ENCODE measurements at regions not wholly inside any gene's neighbourhood (a gene's known extent, or its start where the extent isn't known, plus 50 kb on each side); places are given as distances from the start of the nearest gene placed in this dataset.
A peak's percentile ranks its signal among the peaks of the same experiment; 100 is the strongest.

- DNase-seq (ENCODE audit: low spot score) = no peak
Measured at GRCh38 chr2:21700644-21701043, 576.9 kb downstream of the TDRD15 start.

- no peak for DNase-seq (ENCODE audit: low spot score)
Measured at GRCh38 chr2:21710031-21710430, 586.3 kb downstream of the TDRD15 start.

GRCh38 chr2:21710496-21710895 is 586.7 kb downstream of the TDRD15 start:
- no peak for DNase-seq (ENCODE audit: low spot score)

- peak; percentile 54 for DNase-seq (ENCODE audit: low spot score)
Measured at GRCh38 chr2:21715887-21716286, 592.1 kb downstream of the TDRD15 start.

- DNase-seq (ENCODE audit: low spot score) = no peak
Measured at GRCh38 chr2:21727101-21727500, 603.3 kb downstream of the TDRD15 start.

GRCh38 chr2:21728133-21728532 is 604.4 kb downstream of the TDRD15 start:
- DNase-seq (ENCODE audit: low spot score) = no peak

GRCh38 chr2:21730141-21730540 is 606.4 kb downstream of the TDRD15 start:
- DNase-seq (ENCODE audit: low spot score) = no peak

- no peak for DNase-seq (ENCODE audit: low spot score)
Measured at GRCh38 chr2:21740484-21740883, 616.7 kb downstream of the TDRD15 start.

GRCh38 chr2:21746499-21746898 is 622.7 kb downstream of the TDRD15 start:
- DNase-seq (ENCODE audit: low spot score) = no peak

GRCh38 chr2:21748501-21748900 is 624.7 kb downstream of the TDRD15 start:
- DNase-seq (ENCODE audit: low spot score) = no peak

GRCh38 chr2:21754164-21754788 is 630.5 kb downstream of the TDRD15 start:
- no peak for DNase-seq (ENCODE audit: low spot score)

- DNase-seq (ENCODE audit: low spot score) = peak; percentile 48
Measured at GRCh38 chr2:21757805-21758430, 634.1 kb downstream of the TDRD15 start.

- no peak for DNase-seq (ENCODE audit: low spot score)
Measured at GRCh38 chr2:21759819-21760218, 636.1 kb downstream of the TDRD15 start.

GRCh38 chr2:21761361-21761760 is 637.6 kb downstream of the TDRD15 start:
- no peak for DNase-seq (ENCODE audit: low spot score)

GRCh38 chr2:21763501-21763900 is 639.7 kb downstream of the TDRD15 start:
- no peak for DNase-seq (ENCODE audit: low spot score)

- no peak for DNase-seq (ENCODE audit: low spot score)
Measured at GRCh38 chr2:21770787-21771186, 647.0 kb downstream of the TDRD15 start.

GRCh38 chr2:21772624-21773023 is 648.9 kb downstream of the TDRD15 start:
- no peak for DNase-seq (ENCODE audit: low spot score)

GRCh38 chr2:21773168-21773567 is 649.4 kb downstream of the TDRD15 start:
- DNase-seq (ENCODE audit: low spot score) = no peak

GRCh38 chr2:21774691-21775368 is 651.1 kb downstream of the TDRD15 start:
- DNase-seq (ENCODE audit: low spot score) = no peak

- DNase-seq (ENCODE audit: low spot score) = no peak
Measured at GRCh38 chr2:21779786-21780185, 656.0 kb downstream of the TDRD15 start.

GRCh38 chr2:21781962-21782361 is 658.2 kb downstream of the TDRD15 start:
- DNase-seq (ENCODE audit: low spot score) = no peak

- no peak for DNase-seq (ENCODE audit: low spot score)
Measured at GRCh38 chr2:21782866-21783265, 659.1 kb downstream of the TDRD15 start.

GRCh38 chr2:21787941-21788340 is 664.2 kb downstream of the TDRD15 start:
- no peak for DNase-seq (ENCODE audit: low spot score)

Measured in ecto neural progenitor cell (in vitro differentiated cells).